ENCODE measurements at regions not wholly inside any gene's neighbourhood (a gene's known extent, or its start where the extent isn't known, plus 50 kb on each side); places are given as distances from the start of the nearest gene placed in this dataset.

DNA sequence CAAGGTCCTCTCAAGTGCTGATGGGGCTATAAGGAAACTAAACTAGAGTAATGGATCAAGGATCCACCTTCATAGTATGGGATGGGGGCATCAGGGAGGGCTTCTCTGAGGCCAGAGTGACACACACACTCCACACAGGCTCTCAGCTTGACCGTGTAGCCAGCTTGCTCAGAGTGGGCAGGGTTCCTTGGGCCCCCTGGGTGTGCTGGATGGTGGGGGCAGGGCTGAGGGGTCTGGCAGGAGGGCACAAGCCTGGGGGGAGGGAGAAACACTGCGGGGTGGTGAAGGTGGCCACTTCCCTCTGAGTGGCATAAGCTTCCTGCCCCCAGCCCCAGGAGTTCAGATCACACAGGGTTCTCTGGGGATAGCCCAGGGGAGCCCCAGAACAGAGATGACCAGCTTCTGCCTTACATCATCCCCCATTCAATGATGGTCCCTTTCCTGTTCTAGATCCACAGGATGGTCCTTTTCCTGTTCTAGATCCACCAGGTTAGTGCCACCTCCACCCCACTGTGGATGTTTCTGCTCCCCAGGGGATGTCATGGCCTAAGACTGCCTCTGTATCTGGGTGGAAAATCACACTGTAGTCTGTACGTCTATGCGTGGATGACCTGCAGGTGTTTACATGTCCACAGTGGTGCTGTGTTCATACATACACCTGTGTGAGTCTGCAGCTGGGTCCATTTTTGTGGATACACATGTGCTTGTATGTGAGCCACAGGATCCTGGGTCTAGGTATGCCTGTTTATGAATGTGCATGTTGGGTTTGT lies 525.0 kb downstream of the PTPRU start:
- Histone ChIP-seq H3K9me3 (no peaks in the 10 kb centered on the region), H3K27me3 (no peaks in the 10 kb centered on the region), H3K36me3 (no peaks in the 10 kb centered on the region), H3K4me1 (no peaks in the 10 kb centered on the region), H3K4me3 (ENCODE audit: low read depth, low read length) (no peak overlapping the region)
- TF ChIP-seq, protein P1, sequence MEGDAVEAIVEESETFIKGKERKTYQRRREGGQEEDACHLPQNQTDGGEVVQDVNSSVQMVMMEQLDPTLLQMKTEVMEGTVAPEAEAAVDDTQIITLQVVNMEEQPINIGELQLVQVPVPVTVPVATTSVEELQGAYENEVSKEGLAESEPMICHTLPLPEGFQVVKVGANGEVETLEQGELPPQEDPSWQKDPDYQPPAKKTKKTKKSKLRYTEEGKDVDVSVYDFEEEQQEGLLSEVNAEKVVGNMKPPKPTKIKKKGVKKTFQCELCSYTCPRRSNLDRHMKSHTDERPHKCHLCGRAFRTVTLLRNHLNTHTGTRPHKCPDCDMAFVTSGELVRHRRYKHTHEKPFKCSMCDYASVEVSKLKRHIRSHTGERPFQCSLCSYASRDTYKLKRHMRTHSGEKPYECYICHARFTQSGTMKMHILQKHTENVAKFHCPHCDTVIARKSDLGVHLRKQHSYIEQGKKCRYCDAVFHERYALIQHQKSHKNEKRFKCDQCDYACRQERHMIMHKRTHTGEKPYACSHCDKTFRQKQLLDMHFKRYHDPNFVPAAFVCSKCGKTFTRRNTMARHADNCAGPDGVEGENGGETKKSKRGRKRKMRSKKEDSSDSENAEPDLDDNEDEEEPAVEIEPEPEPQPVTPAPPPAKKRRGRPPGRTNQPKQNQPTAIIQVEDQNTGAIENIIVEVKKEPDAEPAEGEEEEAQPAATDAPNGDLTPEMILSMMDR (IDR thresholded peaks at IDR 0.05; ENCODE audit: low read depth, low read length), result no peak
- no peak for DNase-seq

DNA sequence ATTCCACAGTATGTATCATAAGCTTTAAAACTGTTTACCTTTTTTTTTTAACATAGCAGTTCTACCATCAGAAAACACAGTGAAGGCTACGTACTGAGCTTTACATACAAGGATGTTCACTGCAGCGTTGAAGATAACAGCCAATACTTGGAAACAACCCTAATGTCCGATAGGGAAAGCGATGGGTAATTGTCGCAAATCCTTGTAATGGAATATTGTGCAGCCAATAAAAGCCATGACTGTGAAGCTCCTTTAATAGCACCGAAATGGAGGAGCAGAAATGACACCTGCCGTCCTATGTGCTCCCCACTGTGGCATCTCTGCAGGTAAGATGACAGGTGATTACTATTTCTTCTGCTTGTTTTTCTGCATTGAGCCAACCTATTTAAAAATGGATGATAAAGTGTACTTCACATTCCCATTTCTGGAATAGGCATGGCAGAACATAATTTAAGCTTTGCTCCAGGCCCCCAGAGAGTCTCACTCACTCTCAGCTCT lies 523.8 kb downstream of the PTPRU start:
- TF ChIP-seq, protein P1 (IDR thresholded peaks at IDR 0.05; ENCODE audit: low read depth, low read length), result no peak
- Histone ChIP-seq H3K4me3 (ENCODE audit: low read depth, low read length) (no peak overlapping the region), H3K27me3 (no peaks in the 10 kb centered on the region), H3K4me1 (no peaks in the 10 kb centered on the region), H3K36me3 (no peaks in the 10 kb centered on the region), H3K9me3 (no peaks in the 10 kb centered on the region)
- no peak for DNase-seq

DNA sequence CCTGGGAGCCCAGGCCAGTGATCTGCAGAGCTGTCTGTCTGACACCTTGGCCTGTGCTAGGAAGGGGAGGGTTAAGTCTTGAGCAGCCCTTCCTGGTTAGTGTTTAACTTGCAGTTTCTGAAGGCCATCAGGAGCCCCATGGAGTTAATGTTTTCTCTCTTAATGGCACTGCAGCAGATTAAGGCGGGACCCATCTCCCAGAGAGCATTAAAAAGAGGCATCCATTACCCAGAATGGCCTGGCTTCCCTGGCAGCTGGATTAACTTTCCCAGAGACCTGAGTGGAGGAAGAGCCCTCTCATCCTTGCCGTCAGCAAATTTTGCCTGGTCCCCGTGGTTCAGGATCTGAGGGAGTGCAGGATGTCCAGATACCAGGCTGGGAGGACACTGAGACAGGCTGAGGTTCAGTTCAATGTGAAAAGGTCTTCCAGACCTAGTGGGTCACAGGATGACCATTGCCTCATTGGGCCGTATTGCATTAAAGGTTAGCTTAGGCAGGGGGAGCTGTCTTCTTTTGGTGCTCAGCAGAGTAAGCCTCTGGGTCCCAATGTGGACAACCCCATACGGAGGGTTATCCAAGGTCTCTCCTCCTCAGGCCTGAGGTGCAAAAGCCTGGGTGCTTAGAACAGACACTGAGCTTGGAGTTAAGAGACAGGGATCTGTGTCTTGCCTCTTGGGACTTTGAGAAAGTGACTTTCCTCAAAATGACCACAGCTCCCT lies 522.6 kb downstream of the PTPRU start:
- no peak overlapping the region for H3K4me3 ChIP-seq (ENCODE audit: low read depth, low read length)
- no peaks in the 10 kb centered on the region for H3K4me1 ChIP-seq
- TF ChIP-seq, protein P1 (IDR thresholded peaks at IDR 0.05; ENCODE audit: low read depth, low read length), result no peak
- no peaks in the 10 kb centered on the region for H3K9me3 ChIP-seq
- no peak for DNase-seq
- H3K27me3 ChIP-seq, result no peaks in the 10 kb centered on the region
- H3K36me3 ChIP-seq, result no peaks in the 10 kb centered on the region

DNA sequence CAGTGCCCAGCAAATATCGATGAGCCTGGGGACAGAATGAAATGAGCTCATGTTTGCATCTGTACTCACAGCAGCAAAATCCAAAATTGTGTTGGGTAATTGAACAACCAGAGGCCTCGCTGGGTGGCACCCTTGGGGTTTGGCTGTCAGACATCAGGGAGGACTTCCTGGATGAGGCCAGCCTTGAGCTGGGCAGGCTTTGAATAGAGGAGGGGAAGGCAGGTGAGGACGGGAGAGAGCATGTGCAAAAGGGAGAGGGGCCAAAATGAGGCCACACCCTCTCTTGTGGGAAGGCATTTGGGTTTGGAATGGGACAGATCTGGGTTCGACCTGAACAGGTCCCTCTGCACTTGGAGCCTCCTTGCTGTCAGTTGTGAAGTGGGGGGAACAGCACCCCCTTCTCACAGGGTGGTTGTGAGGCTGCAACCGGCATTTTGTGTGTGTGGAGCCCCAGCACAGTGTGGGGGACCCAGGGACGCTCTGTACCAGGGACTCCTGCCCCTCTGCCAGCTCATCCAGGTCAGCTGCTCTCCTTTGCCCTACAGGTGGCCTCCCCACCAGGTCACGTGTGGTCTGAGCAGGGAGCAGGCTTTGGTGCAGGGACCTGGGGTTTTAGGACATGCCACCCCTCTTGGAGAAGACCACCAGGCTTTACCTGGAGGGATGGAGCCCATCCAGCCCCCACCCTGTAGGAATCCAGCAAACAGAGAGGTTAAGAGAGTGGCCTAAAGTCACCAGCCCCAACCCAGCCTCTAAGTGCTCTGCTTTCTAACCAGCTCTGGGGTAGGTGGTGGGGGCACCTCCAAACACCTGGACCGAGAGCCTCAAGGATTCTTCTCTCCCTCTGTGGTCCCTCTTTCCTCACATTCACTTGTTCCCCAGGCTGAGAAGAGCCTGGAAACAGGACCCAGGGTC lies 521.8 kb downstream of the PTPRU start:
- H3K27me3 ChIP-seq, result no peaks in the 10 kb centered on the region
- no peak for DNase-seq
- no peak overlapping the region for H3K4me3 ChIP-seq (ENCODE audit: low read depth, low read length)
- no peaks in the 10 kb centered on the region for H3K9me3 ChIP-seq
- TF ChIP-seq, protein P1 (IDR thresholded peaks at IDR 0.05; ENCODE audit: low read depth, low read length), result no peak
- no peaks in the 10 kb centered on the region for H3K36me3 ChIP-seq
- no peaks in the 10 kb centered on the region for H3K4me1 ChIP-seq

DNA sequence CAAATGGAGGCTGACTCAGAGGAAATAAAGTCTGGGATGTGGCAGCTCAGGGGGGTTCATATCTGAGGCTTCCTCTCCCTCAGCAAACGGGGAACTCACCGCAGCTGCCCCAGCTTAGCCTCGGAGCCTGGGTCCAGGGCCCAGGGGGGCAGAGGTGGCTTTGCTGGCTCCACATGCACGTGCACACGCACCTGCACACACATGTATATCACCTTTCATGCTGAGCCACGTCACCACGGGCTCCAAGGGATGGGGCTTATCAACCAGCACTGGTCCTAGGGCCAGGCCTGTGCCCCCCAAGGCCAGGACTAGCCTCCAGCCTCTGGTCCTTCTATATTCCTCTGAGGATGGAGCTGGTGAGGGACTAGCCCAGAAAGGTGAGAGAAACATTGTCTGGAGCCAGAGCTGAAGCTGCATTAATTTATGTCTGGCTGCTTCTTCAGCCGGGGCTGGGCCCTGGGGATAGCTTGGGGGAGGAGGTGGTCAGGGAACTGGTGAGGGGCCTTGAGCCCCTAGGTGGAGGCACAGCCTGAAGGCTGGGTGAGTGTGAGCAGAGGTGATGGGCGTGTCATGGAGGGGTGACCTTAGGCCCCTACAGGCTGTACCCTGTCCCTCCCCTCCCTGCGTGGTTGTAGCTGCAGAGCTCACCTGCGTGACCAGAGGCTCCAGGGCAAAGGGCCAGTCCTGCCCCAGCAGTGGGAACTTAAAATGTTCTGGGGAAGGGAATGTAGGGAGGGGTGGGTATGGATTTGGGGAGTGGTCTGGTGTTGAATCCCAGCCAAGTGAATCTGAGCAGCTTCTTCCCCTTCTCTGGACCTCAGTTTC lies 520.8 kb downstream of the PTPRU start:
- no peaks in the 10 kb centered on the region for H3K36me3 ChIP-seq
- H3K9me3 ChIP-seq, result no peaks in the 10 kb centered on the region
- TF ChIP-seq, protein P1 (IDR thresholded peaks at IDR 0.05; ENCODE audit: low read depth, low read length), result no peak
- no peaks in the 10 kb centered on the region for H3K4me1 ChIP-seq
- no peaks in the 10 kb centered on the region for H3K27me3 ChIP-seq
- no peak overlapping the region for H3K4me3 ChIP-seq (ENCODE audit: low read depth, low read length)
- no peak for DNase-seq
